GM21723 (cell line): ENCODE measurements at regions not wholly inside any gene's neighbourhood (a gene's known extent, or its start where the extent isn't known, plus 50 kb on each side); places are given as distances from the start of the nearest gene placed in this dataset.
"Not testable (repeated sequence)": the region's sequence is repeated elsewhere in the genome, so short reads cannot be mapped to it uniquely, and the experiment has no call there.

Source experiments
- ATAC-seq: cut with Tn5 transposase; IDR thresholded peaks from one replicate; pipeline ENCODE4 v1.9.1; 2021; ENCODE audit warnings: mild to moderate bottlenecking, moderate library complexity; ENCODE audit not compliant: unreplicated experiment

GRCh38 chr3:6066397-6066796 is 794.5 kb upstream of the GRM7 start:
- no peak for ATAC-seq

- ATAC-seq: not testable (repeated sequence)
Observed at GRCh38 chr3:6066868-6067578, 793.9 kb upstream of the GRM7 start.

GRCh38 chr3:6074952-6075351 is 786.0 kb upstream of the GRM7 start:
- ATAC-seq: no peak

DNA sequence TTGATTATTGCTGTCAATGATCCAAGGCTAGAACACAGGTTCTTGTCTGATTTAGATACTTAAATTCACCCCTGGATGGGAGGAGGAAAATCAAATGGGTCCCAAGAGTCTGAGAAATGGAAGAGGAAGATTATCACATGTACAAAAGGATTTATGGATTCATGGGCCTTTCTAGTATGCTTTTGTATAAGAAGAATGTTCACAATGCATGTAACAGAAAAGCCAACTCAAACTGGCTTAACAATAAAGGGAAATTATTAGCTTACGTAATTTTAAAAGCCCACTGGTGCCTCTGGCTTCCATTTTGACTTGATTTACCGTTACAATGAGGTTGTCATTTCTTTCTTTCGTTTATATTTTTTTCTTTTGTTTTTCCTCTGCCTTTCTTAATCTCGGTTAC is 782.5 kb upstream of the GRM7 start:
- ATAC-seq: no peak

GRCh38 chr3:6079011-6079410 is 781.9 kb upstream of the GRM7 start:
- no peak for ATAC-seq

DNA sequence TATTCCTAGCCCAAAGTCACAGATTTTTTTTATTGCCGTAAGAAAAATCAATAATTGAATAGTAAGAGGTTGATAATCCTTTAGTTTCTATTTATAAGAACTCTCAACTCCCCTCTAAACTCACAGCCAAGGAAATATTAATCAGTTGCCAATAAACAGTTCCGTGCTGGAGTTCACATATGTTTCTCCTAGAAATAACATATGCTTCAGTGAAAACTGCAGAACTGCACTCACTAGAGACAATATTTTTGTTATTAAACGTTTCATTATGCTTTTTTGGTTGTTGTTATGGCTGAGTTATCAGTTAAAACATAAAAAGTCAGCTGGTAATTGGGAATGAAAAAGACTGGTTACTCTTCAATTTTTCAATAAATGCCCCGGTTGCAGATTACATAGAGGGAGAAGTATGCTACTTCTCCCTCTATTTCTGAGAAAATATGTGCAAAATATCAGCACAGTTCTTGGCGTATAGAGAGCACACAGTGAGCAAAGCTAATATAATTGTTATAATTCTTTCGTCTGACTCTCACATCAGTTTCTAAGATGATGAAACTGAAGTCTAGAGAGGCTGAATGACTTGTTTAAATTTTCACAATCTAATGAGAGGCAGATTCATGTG is 781.2 kb upstream of the GRM7 start:
- ATAC-seq: no peak

- no peak for ATAC-seq
Observed at GRCh38 chr3:6088433-6088832, 772.5 kb upstream of the GRM7 start.

GRCh38 chr3:6089780-6090179 is 771.1 kb upstream of the GRM7 start:
- ATAC-seq: no peak

DNA sequence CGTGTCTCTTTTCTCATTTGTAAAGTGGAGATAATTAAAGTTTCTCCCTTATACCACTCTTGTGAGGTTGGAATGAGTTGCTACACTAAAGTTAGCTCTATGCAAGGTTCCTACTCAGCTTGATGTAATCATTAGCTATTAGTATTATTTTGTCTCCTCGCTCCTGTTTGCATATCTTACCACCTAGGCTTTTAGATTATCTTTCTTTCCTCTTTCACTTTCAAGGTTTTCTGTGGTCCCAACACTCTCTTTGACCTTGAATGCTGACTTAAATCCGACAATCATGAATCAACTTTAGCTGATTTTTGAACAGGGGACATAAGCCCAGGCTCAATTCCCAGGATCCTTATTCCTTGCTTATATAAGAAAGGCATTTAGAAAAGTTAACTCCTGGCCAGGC is 769.7 kb upstream of the GRM7 start:
- no peak for ATAC-seq

- ATAC-seq: no peak
Observed at GRCh38 chr3:6095006-6095405, 765.9 kb upstream of the GRM7 start.

DNA sequence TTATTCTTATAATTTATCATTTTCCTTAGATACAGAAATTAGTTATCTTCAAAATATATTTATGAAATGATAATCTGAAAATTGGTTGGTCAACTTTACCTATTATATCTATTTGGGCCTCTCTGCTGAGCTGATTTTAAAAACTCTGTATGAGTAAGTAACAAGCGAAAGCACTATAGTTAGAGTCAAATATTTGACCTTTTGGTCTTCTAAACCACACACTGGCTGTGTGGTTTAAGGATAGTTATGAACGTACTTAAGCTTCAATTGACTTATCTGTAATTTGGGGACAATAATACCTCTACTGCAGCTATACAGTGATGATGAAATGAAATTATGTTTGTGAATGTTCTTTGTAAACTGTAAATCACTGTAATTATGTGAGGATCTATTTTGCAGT is 763.9 kb upstream of the GRM7 start:
- ATAC-seq: no peak

DNA sequence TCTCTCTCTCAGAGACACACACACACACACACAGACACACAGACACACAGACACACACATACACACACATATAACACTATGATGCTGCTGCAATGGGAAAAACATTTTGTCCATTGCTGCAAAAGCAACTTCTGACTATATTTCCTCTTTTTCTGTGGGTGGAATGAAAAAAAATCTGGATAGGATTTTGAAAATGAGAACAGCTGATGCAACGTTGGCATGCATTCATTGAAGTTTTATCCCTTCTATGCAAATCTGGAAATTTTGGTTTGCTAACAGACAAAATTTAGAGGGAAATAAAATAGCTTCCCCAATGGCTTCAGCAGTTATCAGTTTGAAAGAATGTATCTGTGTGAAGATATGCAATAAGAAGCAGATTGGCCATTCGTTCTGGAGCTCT is 763.4 kb upstream of the GRM7 start:
- ATAC-seq: no peak

DNA sequence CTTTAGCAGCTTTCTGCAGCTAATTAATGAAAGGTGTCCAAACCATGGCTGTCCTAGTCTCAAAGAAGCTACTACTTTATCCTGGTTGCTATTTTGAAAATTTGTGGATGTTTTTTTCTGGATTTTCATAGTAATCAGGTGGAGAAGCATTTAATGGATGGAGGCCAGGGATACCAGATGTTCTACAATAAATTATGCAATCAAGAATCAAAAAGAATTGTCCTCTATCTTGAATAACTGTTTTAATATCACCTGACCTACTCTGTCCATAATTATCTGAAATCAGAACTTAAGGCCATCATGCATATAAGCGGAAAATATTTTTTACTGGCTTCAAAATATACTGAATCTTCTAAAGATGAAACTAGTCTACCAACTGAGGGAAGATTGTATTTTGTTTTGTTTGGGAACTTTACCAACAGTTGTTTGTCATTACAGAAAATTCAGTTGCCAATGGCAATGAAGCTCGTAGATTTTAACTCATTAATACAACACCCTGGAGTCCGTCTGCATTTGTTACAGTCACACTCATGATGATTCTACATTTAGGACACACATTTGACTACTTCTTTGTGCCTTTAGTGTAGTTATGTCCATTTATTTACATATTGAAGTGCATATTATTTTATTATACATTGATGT is 762.3 kb upstream of the GRM7 start:
- no peak for ATAC-seq

- ATAC-seq: no peak
Observed at GRCh38 chr3:6099458-6100075, 761.3 kb upstream of the GRM7 start.

- ATAC-seq: no peak
Observed at GRCh38 chr3:6105187-6105586, 755.7 kb upstream of the GRM7 start.

GRCh38 chr3:6108957-6109356 is 752.0 kb upstream of the GRM7 start:
- ATAC-seq: no peak

- ATAC-seq: no peak
Observed at GRCh38 chr3:6110451-6110850, 750.5 kb upstream of the GRM7 start.

- ATAC-seq: no peak
Observed at GRCh38 chr3:6112546-6112945, 748.4 kb upstream of the GRM7 start.

DNA sequence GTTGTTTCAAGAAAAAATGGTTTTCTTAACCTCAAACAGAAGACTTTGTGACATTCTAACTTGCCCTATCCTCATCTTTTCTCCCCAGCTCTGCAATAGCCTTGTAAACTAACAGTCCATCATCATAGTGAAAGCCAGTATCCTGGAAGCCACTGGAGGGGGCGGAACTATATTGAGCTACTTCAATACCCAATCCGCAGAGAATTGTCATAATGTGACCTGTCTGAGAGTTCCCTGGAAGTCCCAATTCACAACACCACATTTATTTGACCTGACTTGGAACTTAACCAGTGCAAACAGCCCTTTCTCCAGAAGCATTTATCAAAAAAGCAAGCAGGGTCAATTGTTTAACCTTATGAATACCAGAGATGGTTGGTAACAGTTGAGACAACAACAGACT is 747.6 kb upstream of the GRM7 start:
- ATAC-seq: no peak

- no peak for ATAC-seq
Observed at GRCh38 chr3:6119367-6119766, 741.5 kb upstream of the GRM7 start.

GRCh38 chr3:6120786-6121185 is 740.1 kb upstream of the GRM7 start:
- no peak for ATAC-seq

DNA sequence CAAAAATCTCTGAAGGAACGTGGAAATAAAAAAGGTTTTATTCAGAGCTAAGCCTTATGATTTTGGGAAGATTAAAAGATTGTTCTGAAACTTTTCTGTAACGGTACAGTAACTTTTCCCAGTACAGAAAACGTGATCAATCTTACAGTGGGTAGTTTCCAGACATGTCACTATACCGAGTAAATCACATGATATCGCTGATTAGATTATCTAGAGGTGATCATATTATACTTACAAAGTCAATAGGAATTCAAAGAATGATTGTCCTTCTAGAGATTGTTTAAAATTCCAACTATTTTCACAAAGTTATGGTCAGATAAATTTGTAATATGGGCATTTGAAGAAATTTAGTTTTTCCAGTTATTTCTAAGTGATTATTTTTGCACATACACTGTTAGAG is 736.0 kb upstream of the GRM7 start:
- no peak for ATAC-seq
